HL-60 (cell line): ENCODE measurements at regions not wholly inside any gene's neighbourhood (a gene's known extent, or its start where the extent isn't known, plus 50 kb on each side); places are given as distances from the start of the nearest gene placed in this dataset.

Experiments
- DNase-seq, 2 experiments: peaks; one replicate each; pipeline ENCODE4 v3.0.0-alpha.2; 2010 to 2020; ENCODE audit warnings: low read depth in 1 of 2, low spot score in 1 of 2
- H3K27ac ChIP-seq: fragments of 250-450 bp; sonication (Bioruptor Pico); replicated peaks from 2 replicates; pipeline ENCODE4 v1.5.1; 2020; ENCODE audit warnings: mild to moderate bottlenecking, moderate library complexity
- H3K27me3 ChIP-seq: fragments of 250-450 bp; sonication (Bioruptor Pico); 2 replicates; pipeline ENCODE4 v1.5.1; 2021; ENCODE audit warnings: mild to moderate bottlenecking, moderate library complexity; ENCODE audit not compliant: insufficient read depth, poor library complexity, severe bottlenecking
- H3K4me3 ChIP-seq: replicated peaks from 2 replicates; pipeline ENCODE4 v1.5.1; 2011; ENCODE audit warnings: mild to moderate bottlenecking, control low read depth, low read length; ENCODE audit not compliant: insufficient read depth
- GABPA ChIP-seq: IDR thresholded peaks from 2 replicates; pipeline ENCODE4 v1.6.1; 2012; ENCODE audit warnings: low read depth
- POLR2AphosphoS5 ChIP-seq: IDR thresholded peaks from 2 replicates; pipeline ENCODE4 v1.6.1; 2012; ENCODE audit warnings: low read depth
- SPI1 ChIP-seq: IDR thresholded peaks from 2 replicates; pipeline ENCODE4 v1.6.1; 2012; ENCODE audit warnings: low read depth, mild to moderate bottlenecking, borderline replicate concordance
- TF ChIP-seq, protein P1 (sequence below): IDR thresholded peaks from 2 replicates; pipeline ENCODE4 v1.6.1; 2012; ENCODE audit warnings: low read depth; ENCODE audit not compliant: insufficient replicate concordance
- TF ChIP-seq, protein P2 (sequence below): IDR thresholded peaks from one replicate; pipeline ENCODE4 v1.5.1; 2011; ENCODE audit warnings: low read length, control low read depth, inconsistent platforms; ENCODE audit not compliant: insufficient read depth

DNA sequence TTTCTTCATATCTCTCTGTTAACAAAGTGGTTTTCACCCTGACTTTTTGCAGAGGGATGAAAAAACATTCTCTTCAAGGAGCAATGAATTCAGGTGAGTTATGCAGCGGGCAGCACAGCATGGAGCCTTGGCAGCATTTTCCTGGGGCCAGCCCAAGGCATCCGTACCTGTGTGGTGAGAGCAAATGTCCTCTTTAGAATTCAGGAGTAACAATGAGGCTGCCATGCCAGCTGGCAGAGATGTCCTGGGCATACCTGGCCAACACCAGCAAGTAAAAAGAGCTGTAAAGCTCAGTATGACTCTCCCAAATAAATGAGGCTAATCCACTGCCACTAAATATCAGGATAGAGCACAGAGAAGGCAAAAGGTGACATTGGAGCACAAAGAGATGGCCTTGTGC is 277.6 kb upstream of the TRPC7 start:
- no peak overlapping the region for H3K4me3 ChIP-seq
- no peak overlapping the region for H3K27ac ChIP-seq
- H3K27me3 ChIP-seq, result no peaks in the 10 kb centered on the region
- no peak for DNase-seq
- TF ChIP-seq, protein P1, sequence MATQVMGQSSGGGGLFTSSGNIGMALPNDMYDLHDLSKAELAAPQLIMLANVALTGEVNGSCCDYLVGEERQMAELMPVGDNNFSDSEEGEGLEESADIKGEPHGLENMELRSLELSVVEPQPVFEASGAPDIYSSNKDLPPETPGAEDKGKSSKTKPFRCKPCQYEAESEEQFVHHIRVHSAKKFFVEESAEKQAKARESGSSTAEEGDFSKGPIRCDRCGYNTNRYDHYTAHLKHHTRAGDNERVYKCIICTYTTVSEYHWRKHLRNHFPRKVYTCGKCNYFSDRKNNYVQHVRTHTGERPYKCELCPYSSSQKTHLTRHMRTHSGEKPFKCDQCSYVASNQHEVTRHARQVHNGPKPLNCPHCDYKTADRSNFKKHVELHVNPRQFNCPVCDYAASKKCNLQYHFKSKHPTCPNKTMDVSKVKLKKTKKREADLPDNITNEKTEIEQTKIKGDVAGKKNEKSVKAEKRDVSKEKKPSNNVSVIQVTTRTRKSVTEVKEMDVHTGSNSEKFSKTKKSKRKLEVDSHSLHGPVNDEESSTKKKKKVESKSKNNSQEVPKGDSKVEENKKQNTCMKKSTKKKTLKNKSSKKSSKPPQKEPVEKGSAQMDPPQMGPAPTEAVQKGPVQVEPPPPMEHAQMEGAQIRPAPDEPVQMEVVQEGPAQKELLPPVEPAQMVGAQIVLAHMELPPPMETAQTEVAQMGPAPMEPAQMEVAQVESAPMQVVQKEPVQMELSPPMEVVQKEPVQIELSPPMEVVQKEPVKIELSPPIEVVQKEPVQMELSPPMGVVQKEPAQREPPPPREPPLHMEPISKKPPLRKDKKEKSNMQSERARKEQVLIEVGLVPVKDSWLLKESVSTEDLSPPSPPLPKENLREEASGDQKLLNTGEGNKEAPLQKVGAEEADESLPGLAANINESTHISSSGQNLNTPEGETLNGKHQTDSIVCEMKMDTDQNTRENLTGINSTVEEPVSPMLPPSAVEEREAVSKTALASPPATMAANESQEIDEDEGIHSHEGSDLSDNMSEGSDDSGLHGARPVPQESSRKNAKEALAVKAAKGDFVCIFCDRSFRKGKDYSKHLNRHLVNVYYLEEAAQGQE, result no peak
- TF ChIP-seq, protein P2, sequence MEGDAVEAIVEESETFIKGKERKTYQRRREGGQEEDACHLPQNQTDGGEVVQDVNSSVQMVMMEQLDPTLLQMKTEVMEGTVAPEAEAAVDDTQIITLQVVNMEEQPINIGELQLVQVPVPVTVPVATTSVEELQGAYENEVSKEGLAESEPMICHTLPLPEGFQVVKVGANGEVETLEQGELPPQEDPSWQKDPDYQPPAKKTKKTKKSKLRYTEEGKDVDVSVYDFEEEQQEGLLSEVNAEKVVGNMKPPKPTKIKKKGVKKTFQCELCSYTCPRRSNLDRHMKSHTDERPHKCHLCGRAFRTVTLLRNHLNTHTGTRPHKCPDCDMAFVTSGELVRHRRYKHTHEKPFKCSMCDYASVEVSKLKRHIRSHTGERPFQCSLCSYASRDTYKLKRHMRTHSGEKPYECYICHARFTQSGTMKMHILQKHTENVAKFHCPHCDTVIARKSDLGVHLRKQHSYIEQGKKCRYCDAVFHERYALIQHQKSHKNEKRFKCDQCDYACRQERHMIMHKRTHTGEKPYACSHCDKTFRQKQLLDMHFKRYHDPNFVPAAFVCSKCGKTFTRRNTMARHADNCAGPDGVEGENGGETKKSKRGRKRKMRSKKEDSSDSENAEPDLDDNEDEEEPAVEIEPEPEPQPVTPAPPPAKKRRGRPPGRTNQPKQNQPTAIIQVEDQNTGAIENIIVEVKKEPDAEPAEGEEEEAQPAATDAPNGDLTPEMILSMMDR, result no peak
- TF ChIP-seq POLR2AphosphoS5 (no peak), GABPA (no peak), SPI1 (no peak)

DNA sequence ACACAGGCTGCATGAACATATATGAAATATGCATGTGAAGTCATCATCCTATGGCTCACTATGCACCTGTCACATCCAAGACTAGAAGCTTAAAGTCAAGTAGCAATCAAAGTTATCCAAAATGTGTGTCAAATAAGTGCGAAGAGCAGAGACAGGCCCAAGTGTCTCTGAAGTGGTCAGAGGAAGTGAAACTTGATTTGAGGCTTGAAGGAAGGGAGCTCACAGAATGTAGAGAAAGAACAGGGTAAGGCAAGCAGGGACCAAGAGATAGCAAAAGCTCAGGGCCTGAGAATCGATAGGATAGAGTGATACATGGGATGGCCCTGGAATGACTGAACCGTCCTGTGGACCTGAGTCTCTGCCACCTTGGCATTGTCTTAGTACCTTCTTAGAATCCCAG is 274.3 kb upstream of the TRPC7 start:
- DNase-seq, result no peak
- no peak overlapping the region for H3K4me3 ChIP-seq
- TF ChIP-seq POLR2AphosphoS5 (no peak), SPI1 (no peak), GABPA (no peak)
- TF ChIP-seq, protein P2, result no peak
- TF ChIP-seq, protein P1, result no peak
- H3K27ac ChIP-seq, result no peak overlapping the region
- H3K27me3 ChIP-seq, result no peaks in the 10 kb centered on the region

DNA sequence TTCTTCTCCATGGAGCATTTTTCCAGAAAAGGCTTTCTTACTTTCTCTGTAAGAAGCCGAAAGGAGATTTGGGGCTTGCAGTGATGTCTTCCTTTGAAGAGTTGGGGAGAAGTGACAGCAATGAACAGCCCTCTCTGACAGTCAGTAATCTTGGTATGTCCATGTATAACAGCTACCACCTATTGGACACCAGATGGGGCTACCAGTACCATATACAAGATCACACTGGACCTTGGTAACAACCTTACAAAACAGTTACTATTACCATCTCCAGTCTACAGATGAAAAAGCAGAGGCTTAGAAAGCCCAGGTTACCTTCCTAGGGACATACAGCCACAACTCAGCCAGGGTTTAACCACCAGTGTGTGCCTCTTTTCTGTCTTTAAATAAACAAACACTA is 272.7 kb upstream of the TRPC7 start:
- no peaks in the 10 kb centered on the region for H3K27me3 ChIP-seq
- no peak overlapping the region for H3K4me3 ChIP-seq
- TF ChIP-seq, protein P2, result no peak
- TF ChIP-seq, protein P1, result no peak
- no peak for TF ChIP-seq GABPA
- no peak for TF ChIP-seq POLR2AphosphoS5
- no peak for TF ChIP-seq SPI1
- H3K27ac ChIP-seq, result no peak overlapping the region
- DNase-seq, result no peak
